PC-9 (cell line): ENCODE measurements at regions not wholly inside any gene's neighbourhood (a gene's known extent, or its start where the extent isn't known, plus 50 kb on each side); places are given as distances from the start of the nearest gene placed in this dataset.

Experiments
- BruUV-seq: library from RNA; stranded (reverse); fragments of 400-500 nt; replicated peaks from 2 replicates; lab custom pipeline; 2021; lab: Mats Ljungman, UMichigan
- CTCF ChIA-PET: fragments of 300-600 bp; sonication (Branson Sonifier 250); formaldehyde crosslinking; loops from one replicate; lab custom pipeline; 2022; ENCODE audit warnings: antibody characterized with exemption; lab: Charles Lee
- POLR2A ChIA-PET: fragments of 300-600 bp; sonication (Branson Sonifier 250); formaldehyde crosslinking; loops from one replicate; lab custom pipeline; 2022; ENCODE audit warnings: antibody characterized with exemption; ENCODE audit not compliant: unreplicated experiment; lab: Charles Lee
- DNase-seq, 2 experiments: peaks; one replicate each; pipeline versions ENCODE4 v3.0.0 to v3.0.0-alpha.2; 2015 to 2022; ENCODE audit warnings: mixed read lengths in 1 of 2
- H2AFZ ChIP-seq: fragments of 200-600 bp; sonication (generic); 2 replicates; pipeline ENCODE4 v1.8.1; 2017; ENCODE audit warnings: antibody characterized with exemption
- H3F3A ChIP-seq: fragments of 200-600 bp; sonication (generic); 2 replicates; pipeline ENCODE4 v1.8.1; 2017; ENCODE audit warnings: antibody characterized with exemption, mild to moderate bottlenecking, low read depth; ENCODE audit not compliant: insufficient read depth
- H3K27ac ChIP-seq: fragments of 200-600 bp; sonication (generic); 2 replicates; pipeline ENCODE4 v1.6.1; 2016; ENCODE audit warnings: mixed run types
- H3K27me3 ChIP-seq: fragments of 200-600 bp; sonication (generic); 2 replicates; pipeline ENCODE4 v1.6.1; 2016; ENCODE audit warnings: low read depth, mixed run types; ENCODE audit not compliant: insufficient read depth
- H3K36me3 ChIP-seq: fragments of 200-600 bp; sonication (generic); 2 replicates; pipeline ENCODE4 v1.6.1; 2016; ENCODE audit warnings: low read depth, mixed run types
- H3K4me1 ChIP-seq: fragments of 200-600 bp; sonication (generic); replicated peaks from 2 replicates; pipeline ENCODE4 v1.6.1; 2016; ENCODE audit warnings: mixed run types; ENCODE audit not compliant: insufficient read depth
- H3K4me2 ChIP-seq: fragments of 200-600 bp; sonication (generic); 2 replicates; pipeline ENCODE4 v1.6.1; 2017; ENCODE audit warnings: mixed run types
- H3K4me3 ChIP-seq: fragments of 200-600 bp; sonication (generic); 2 replicates; pipeline ENCODE4 v1.6.1; 2016; ENCODE audit warnings: mixed run types
- H3K79me2 ChIP-seq: fragments of 200-600 bp; sonication (generic); 2 replicates; pipeline ENCODE4 v1.6.1; 2017; ENCODE audit warnings: low read depth, mixed run types
- H3K9me2 ChIP-seq: fragments of 200-600 bp; sonication (generic); 2 replicates; pipeline ENCODE4 v1.8.1; 2017; ENCODE audit warnings: mild to moderate bottlenecking; ENCODE audit not compliant: insufficient read depth
- H3K9me3 ChIP-seq: fragments of 200-600 bp; sonication (generic); 2 replicates; pipeline ENCODE4 v1.8.1; 2016; ENCODE audit warnings: low read depth; ENCODE audit not compliant: insufficient read depth
- H4K20me1 ChIP-seq: fragments of 200-600 bp; sonication (generic); 2 replicates; pipeline ENCODE4 v1.8.1; 2017; ENCODE audit not compliant: insufficient read depth
- EZH2 ChIP-seq: fragments of 200-600 bp; sonication (generic); IDR thresholded peaks from 2 replicates; pipeline ENCODE4 v1.8.0; 2017; ENCODE audit warnings: antibody characterized with exemption, low read depth
- intact Hi-C: fragments of 100-400 bp; cut with micrococcal nuclease; formaldehyde crosslinking; loops from one replicate; pipeline ENCODE4 v1.10.0; 2022; ENCODE audit not compliant: unreplicated experiment
- TF ChIP-seq, protein P1 (sequence below): fragments of 200-600 bp; sonication (generic); conservative IDR thresholded peaks from 2 replicates; pipeline ENCODE4 v1.6.1; 2017; ENCODE audit warnings: mixed run types, antibody characterized with exemption, mild to moderate bottlenecking, moderate library complexity

DNA sequence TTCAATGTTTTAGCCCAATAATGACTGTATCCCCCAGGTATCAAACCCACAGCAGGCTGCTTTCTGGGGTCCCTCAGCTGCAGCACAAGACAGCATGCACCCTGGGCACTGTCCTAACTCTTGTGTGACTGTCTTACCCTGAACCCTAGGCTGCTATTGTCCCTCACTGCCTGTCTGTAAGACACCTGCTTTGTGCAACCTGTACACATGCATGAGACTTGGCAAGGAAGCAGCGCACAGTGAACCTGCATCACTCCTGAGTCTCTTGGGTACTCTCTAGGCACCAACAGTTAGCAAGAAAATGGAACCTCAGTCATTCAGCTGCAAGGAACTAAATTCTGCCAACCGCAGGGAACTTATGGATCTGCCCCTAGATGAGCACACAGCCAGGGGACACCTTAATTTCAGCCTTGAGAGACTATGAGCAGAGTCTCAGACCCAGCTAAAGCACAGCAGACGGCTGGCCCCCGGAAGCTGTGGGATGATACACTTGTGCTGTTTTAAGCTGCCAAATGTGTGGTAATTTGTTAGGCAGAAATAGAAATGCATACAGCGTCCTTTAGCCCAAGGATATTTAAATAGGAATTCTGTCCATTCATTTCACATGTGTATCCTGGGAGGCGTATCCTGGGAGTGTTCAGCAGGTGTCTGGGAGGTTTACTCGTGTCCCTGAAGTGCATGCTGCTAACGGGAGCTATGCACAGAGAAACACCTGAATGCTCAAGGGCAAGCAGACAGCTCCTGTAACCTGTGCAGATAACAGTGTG lies 223.8 kb downstream of the KLF13 start:
- Histone ChIP-seq H3K4me3 (no peak overlapping the region), H3K27ac (no peak overlapping the region), H3K79me2 (no peaks in the 10 kb centered on the region), H3K9me3 (no peaks in the 10 kb centered on the region), H3K9me2 (no peaks in the 10 kb centered on the region), H3K36me3 (no peaks in the 10 kb centered on the region), H3K4me2 (no peak overlapping the region), H2AFZ (no peak overlapping the region), H4K20me1 (no peaks in the 10 kb centered on the region), H3K4me1 (no peaks in the 10 kb centered on the region), H3K27me3 (peaks cover 15% of the 10 kb centered on the region), H3F3A (no peaks in the 10 kb centered on the region)
- no peak for DNase-seq
- CTCF ChIA-PET, result no interaction called here
- intact Hi-C loops, result no loop called here
- TF ChIP-seq, protein P1, sequence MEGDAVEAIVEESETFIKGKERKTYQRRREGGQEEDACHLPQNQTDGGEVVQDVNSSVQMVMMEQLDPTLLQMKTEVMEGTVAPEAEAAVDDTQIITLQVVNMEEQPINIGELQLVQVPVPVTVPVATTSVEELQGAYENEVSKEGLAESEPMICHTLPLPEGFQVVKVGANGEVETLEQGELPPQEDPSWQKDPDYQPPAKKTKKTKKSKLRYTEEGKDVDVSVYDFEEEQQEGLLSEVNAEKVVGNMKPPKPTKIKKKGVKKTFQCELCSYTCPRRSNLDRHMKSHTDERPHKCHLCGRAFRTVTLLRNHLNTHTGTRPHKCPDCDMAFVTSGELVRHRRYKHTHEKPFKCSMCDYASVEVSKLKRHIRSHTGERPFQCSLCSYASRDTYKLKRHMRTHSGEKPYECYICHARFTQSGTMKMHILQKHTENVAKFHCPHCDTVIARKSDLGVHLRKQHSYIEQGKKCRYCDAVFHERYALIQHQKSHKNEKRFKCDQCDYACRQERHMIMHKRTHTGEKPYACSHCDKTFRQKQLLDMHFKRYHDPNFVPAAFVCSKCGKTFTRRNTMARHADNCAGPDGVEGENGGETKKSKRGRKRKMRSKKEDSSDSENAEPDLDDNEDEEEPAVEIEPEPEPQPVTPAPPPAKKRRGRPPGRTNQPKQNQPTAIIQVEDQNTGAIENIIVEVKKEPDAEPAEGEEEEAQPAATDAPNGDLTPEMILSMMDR, result no peak
- no peak for TF ChIP-seq EZH2
- BruUV-seq, result no TSS peak
- POLR2A ChIA-PET, result no interaction called here

DNA sequence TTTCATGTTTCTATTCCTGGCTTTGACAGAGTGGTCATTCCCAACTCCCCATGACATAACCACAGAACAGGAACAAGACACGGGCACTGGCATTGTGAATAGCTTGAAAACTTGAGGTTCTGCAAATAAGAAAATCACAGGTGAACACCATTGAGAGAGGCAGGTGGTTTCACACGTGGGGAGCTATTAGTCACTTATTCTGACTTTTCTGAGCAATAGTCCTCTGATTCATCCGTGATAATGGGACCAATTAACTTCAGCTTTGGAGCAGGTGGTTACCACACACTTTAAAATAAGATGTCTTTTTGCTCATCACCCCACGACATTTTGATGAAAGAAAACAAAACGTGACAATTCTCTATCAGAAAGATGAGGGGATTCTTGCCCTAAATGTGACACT lies 224.7 kb downstream of the KLF13 start:
- H3K36me3 ChIP-seq, result no peaks in the 10 kb centered on the region
- no peaks in the 10 kb centered on the region for H4K20me1 ChIP-seq
- H3K9me3 ChIP-seq, result no peaks in the 10 kb centered on the region
- intact Hi-C loops, result no loop called here
- no peak overlapping the region for H3K4me2 ChIP-seq
- peaks cover 18% of the 10 kb centered on the region for H3K27me3 ChIP-seq
- H3K27ac ChIP-seq, result no peak overlapping the region
- no peak for DNase-seq
- BruUV-seq, result no TSS peak
- H3K4me1 ChIP-seq, result no peaks in the 10 kb centered on the region
- no peak overlapping the region for H2AFZ ChIP-seq
- H3K79me2 ChIP-seq, result no peaks in the 10 kb centered on the region
- TF ChIP-seq EZH2, result no peak
- TF ChIP-seq, protein P1, result no peak
- ChIA-PET CTCF (no interaction called here), POLR2A (no interaction called here)
- H3K4me3 ChIP-seq, result no peak overlapping the region
- no peaks in the 10 kb centered on the region for H3K9me2 ChIP-seq
- no peaks in the 10 kb centered on the region for H3F3A ChIP-seq

DNA sequence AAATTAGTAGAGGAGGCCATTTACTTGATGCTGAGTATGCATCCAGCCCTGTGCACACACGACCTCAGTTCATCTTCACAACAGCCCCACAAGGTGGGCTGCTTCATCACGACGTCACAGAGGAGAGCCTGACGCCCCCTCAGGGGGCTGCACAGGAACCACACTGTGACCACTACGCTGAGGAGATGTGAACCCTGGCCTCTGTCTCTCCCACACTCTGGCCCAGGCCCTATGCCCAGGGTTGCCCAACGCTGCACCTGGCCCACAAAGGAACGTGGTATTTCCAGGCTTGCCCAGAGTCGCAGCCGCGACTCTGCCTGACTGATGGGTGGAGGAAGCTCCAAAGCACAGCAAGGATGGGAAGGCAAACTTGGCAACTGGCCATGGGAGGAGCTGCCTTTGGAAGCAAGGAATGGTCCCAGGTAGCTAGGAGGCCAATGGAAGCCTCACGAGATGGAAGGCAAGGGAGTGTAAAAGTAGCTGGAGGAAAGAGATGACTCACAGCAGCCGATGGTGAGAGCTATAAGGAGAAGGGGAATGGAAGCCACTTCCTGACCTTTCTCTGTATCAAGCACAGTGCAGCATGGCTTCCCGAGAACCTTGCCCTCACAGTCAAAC lies 226.0 kb downstream of the KLF13 start:
- H4K20me1 ChIP-seq, result no peaks in the 10 kb centered on the region
- no peak for TF ChIP-seq EZH2
- TF ChIP-seq, protein P1, result no peak
- DNase-seq, result peak in 1 of 2 experiments; percentile 2
- no peak overlapping the region for H3K4me2 ChIP-seq
- H3K36me3 ChIP-seq, result no peaks in the 10 kb centered on the region
- ChIA-PET POLR2A (no interaction called here), CTCF (no interaction called here)
- peaks cover 18% of the 10 kb centered on the region for H3K27me3 ChIP-seq
- H3K79me2 ChIP-seq, result no peaks in the 10 kb centered on the region
- no peak overlapping the region for H3K27ac ChIP-seq
- no peaks in the 10 kb centered on the region for H3F3A ChIP-seq
- no peaks in the 10 kb centered on the region for H3K9me3 ChIP-seq
- no peak overlapping the region for H2AFZ ChIP-seq
- no peaks in the 10 kb centered on the region for H3K4me1 ChIP-seq
- H3K4me3 ChIP-seq, result no peak overlapping the region
- no TSS peak for BruUV-seq
- intact Hi-C loops, result no loop called here
- no peaks in the 10 kb centered on the region for H3K9me2 ChIP-seq
